ENCODE measurements at regions not wholly inside any gene's neighbourhood (a gene's known extent, or its start where the extent isn't known, plus 50 kb on each side); places are given as distances from the start of the nearest gene placed in this dataset.

DNA sequence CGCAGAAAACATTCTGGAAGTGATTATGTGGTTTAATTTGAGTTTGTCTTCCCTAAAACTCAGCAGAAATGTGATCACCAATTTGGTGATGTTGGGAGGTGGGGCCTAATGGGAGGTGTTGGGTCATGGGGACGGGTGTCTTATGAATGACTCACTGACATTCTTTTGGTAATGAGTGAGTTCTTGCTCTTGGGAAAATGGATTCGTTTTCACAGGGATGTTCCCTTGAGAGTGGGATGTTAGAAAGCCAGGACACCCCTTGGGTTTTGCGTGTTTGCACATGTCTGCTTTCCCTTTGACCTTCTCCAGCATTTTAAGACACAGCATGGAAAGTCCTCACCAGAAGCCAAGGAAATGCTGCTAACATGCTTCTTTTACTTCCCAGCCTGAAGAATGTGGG lies 321.5 kb upstream of the NT5C1B start:
- Histone ChIP-seq H4K20me1 (ENCODE audit: insufficient read depth) (no peaks in the 10 kb centered on the region), H3K9ac (ENCODE audit: low read length) (no peak overlapping the region), H3K4me2 (ENCODE audit: low read length) (no peak overlapping the region), H3K9me2 (ENCODE audit: insufficient read depth, low read length) (no peaks in the 10 kb centered on the region), H3F3A (ENCODE audit: insufficient read depth, low read length, poor library complexity, severe bottlenecking) (no peaks in the 10 kb centered on the region), H2AFZ (ENCODE audit: low read depth, low read length) (no peak overlapping the region), H3K79me2 (replicated peaks; ENCODE audit: insufficient read depth, low read length) (no peaks in the 10 kb centered on the region), H3K4me3 (ENCODE audit: low read length) (no peak overlapping the region), H3K27me3 (ENCODE audit: insufficient read depth, low read depth, low read length) (no peaks in the 10 kb centered on the region), H3K27ac (ENCODE audit: low read length) (no peak overlapping the region), H3K9me3 (ENCODE audit: low read length) (no peaks in the 10 kb centered on the region), H3K36me3 (ENCODE audit: insufficient read depth, low read length) (no peaks in the 10 kb centered on the region)
- TF ChIP-seq, protein P1, sequence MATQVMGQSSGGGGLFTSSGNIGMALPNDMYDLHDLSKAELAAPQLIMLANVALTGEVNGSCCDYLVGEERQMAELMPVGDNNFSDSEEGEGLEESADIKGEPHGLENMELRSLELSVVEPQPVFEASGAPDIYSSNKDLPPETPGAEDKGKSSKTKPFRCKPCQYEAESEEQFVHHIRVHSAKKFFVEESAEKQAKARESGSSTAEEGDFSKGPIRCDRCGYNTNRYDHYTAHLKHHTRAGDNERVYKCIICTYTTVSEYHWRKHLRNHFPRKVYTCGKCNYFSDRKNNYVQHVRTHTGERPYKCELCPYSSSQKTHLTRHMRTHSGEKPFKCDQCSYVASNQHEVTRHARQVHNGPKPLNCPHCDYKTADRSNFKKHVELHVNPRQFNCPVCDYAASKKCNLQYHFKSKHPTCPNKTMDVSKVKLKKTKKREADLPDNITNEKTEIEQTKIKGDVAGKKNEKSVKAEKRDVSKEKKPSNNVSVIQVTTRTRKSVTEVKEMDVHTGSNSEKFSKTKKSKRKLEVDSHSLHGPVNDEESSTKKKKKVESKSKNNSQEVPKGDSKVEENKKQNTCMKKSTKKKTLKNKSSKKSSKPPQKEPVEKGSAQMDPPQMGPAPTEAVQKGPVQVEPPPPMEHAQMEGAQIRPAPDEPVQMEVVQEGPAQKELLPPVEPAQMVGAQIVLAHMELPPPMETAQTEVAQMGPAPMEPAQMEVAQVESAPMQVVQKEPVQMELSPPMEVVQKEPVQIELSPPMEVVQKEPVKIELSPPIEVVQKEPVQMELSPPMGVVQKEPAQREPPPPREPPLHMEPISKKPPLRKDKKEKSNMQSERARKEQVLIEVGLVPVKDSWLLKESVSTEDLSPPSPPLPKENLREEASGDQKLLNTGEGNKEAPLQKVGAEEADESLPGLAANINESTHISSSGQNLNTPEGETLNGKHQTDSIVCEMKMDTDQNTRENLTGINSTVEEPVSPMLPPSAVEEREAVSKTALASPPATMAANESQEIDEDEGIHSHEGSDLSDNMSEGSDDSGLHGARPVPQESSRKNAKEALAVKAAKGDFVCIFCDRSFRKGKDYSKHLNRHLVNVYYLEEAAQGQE (IDR thresholded peaks at IDR 0.05; ENCODE audit: borderline replicate concordance) = no peak
- TF ChIP-seq, protein P2, sequence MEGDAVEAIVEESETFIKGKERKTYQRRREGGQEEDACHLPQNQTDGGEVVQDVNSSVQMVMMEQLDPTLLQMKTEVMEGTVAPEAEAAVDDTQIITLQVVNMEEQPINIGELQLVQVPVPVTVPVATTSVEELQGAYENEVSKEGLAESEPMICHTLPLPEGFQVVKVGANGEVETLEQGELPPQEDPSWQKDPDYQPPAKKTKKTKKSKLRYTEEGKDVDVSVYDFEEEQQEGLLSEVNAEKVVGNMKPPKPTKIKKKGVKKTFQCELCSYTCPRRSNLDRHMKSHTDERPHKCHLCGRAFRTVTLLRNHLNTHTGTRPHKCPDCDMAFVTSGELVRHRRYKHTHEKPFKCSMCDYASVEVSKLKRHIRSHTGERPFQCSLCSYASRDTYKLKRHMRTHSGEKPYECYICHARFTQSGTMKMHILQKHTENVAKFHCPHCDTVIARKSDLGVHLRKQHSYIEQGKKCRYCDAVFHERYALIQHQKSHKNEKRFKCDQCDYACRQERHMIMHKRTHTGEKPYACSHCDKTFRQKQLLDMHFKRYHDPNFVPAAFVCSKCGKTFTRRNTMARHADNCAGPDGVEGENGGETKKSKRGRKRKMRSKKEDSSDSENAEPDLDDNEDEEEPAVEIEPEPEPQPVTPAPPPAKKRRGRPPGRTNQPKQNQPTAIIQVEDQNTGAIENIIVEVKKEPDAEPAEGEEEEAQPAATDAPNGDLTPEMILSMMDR (IDR thresholded peaks at IDR 0.05; ENCODE audit: poor library complexity, severe bottlenecking) = no peak
- TF ChIP-seq SMC3 (conservative IDR thresholded peaks at IDR 0.05; ENCODE audit: poor library complexity) = no peak
- TF ChIP-seq EP300 (conservative IDR thresholded peaks at IDR 0.05; ENCODE audit: poor library complexity, severe bottlenecking) = no peak
- TF ChIP-seq MXI1 (conservative IDR thresholded peaks at IDR 0.05; ENCODE audit: poor library complexity, severe bottlenecking) = no peak
- TF ChIP-seq RAD21 (conservative IDR thresholded peaks at IDR 0.05) = no peak
- no peak for TF ChIP-seq TAF1 (IDR thresholded peaks at IDR 0.05; ENCODE audit: low read depth)
- TF ChIP-seq POLR2AphosphoS5 (IDR thresholded peaks at IDR 0.05) = no peak
- no peak for TF ChIP-seq EZH2 (IDR thresholded peaks at IDR 0.05; ENCODE audit: borderline replicate concordance, insufficient read depth, low read length, poor library complexity, severe bottlenecking)

DNA sequence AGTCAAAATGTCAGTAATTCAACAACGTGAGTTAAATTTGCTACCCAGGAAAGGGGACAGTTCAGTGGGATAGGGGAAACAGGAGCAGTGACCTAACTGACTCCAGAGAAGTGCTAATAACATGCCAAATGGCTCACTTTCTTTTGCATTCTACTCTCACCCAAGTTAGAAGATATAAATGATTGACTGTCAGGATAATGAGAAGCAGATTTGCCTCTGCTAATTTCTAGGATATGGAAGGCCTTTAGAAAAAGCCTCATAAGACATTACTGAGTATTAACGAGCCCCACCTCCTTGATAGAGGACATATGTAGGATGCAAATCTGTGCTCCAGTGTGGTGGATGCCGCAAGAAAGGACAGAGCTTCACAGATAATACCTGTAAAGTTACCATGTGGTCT lies 318.6 kb upstream of the NT5C1B start:
- Histone ChIP-seq H4K20me1 (ENCODE audit: insufficient read depth) (no peaks in the 10 kb centered on the region), H3F3A (ENCODE audit: insufficient read depth, low read length, poor library complexity, severe bottlenecking) (no peaks in the 10 kb centered on the region), H3K9me2 (ENCODE audit: insufficient read depth, low read length) (no peaks in the 10 kb centered on the region), H3K4me3 (ENCODE audit: low read length) (no peak overlapping the region), H3K9me3 (ENCODE audit: low read length) (no peaks in the 10 kb centered on the region), H3K4me2 (ENCODE audit: low read length) (no peak overlapping the region), H3K27me3 (ENCODE audit: insufficient read depth, low read depth, low read length) (no peaks in the 10 kb centered on the region), H3K36me3 (ENCODE audit: insufficient read depth, low read length) (no peaks in the 10 kb centered on the region), H2AFZ (ENCODE audit: low read depth, low read length) (no peak overlapping the region), H3K27ac (ENCODE audit: low read length) (no peak overlapping the region), H3K79me2 (replicated peaks; ENCODE audit: insufficient read depth, low read length) (no peaks in the 10 kb centered on the region), H3K9ac (ENCODE audit: low read length) (no peak overlapping the region)
- TF ChIP-seq, protein P1 (IDR thresholded peaks at IDR 0.05; ENCODE audit: borderline replicate concordance) = no peak
- TF ChIP-seq EP300 (conservative IDR thresholded peaks at IDR 0.05; ENCODE audit: poor library complexity, severe bottlenecking) = no peak
- TF ChIP-seq, protein P2 (IDR thresholded peaks at IDR 0.05; ENCODE audit: poor library complexity, severe bottlenecking) = no peak
- TF ChIP-seq TAF1 (IDR thresholded peaks at IDR 0.05; ENCODE audit: low read depth) = no peak
- no peak for TF ChIP-seq MXI1 (conservative IDR thresholded peaks at IDR 0.05; ENCODE audit: poor library complexity, severe bottlenecking)
- TF ChIP-seq POLR2AphosphoS5 (IDR thresholded peaks at IDR 0.05) = no peak
- no peak for TF ChIP-seq SMC3 (conservative IDR thresholded peaks at IDR 0.05; ENCODE audit: poor library complexity)
- no peak for TF ChIP-seq EZH2 (IDR thresholded peaks at IDR 0.05; ENCODE audit: borderline replicate concordance, insufficient read depth, low read length, poor library complexity, severe bottlenecking)
- no peak for TF ChIP-seq RAD21 (conservative IDR thresholded peaks at IDR 0.05)

Measured in neural cell (in vitro differentiated cells).